Thyroid gland (tissue), 4 donors: ENCODE measurements at regions not wholly inside any gene's neighbourhood (a gene's known extent, or its start where the extent isn't known, plus 50 kb on each side); places are given as distances from the start of the nearest gene placed in this dataset.

Experiments
- DNase-seq, 2 donors: peaks; one replicate each; pipeline ENCODE4 v3.0.0-alpha.2; 2019
- H3K27ac ChIP-seq, 3 donors: fragments of 200-600 bp; sonication (generic); 1 replicate in 2 of 3; 2 replicates in 1 of 3; pipeline ENCODE4 v1.5.1; 2016 to 2019; ENCODE audit warnings: mild to moderate bottlenecking in 1 of 3, moderate library complexity in 1 of 3
- H3K27me3 ChIP-seq: fragments of 200-600 bp; sonication (generic); one replicate; pipeline ENCODE4 v1.5.1; 2019
- H3K36me3 ChIP-seq, 2 donors: fragments of 200-600 bp; sonication (generic); one replicate each; pipeline ENCODE4 v1.5.1; 2016 to 2019
- H3K4me1 ChIP-seq, 2 donors: fragments of 200-600 bp; sonication (generic); one replicate each; pipeline ENCODE4 v1.5.1; 2017 to 2019
- H3K4me3 ChIP-seq, 3 donors: fragments of 200-600 bp; sonication (generic); replicated peaks in 1 of 3; 1 replicate in 2 of 3; 2 replicates in 1 of 3; pipeline ENCODE4 v1.5.1; 2016; ENCODE audit warnings: mild to moderate bottlenecking in 1 of 3
- H3K9me3 ChIP-seq: fragments of 200-600 bp; sonication (generic); one replicate; pipeline ENCODE4 v1.5.1; 2017
- POLR2A ChIP-seq, 2 donors: fragments of 450-650 bp; IDR thresholded peaks; one replicate each; pipeline ENCODE4 v1.6.1; 2017; ENCODE audit warnings: antibody characterized with exemption in 2 of 2, mild to moderate bottlenecking in 2 of 2, moderate library complexity in 1 of 2
- WGBS, 2 donors: methylation state at CpG; one replicate each; pipeline ENCODE4 v1.1.5; 2017; 5-methylcytosine and 5-hydroxymethylcytosine counted together
- intact Hi-C: fragments of 100-400 bp; cut with DNase I; formaldehyde crosslinking; loops from one replicate; pipeline ENCODE4 v1.15.1; 2023
- TF ChIP-seq, protein P1 (sequence below), 6 experiments: fragments of 200-600 bp in 3 of 6; fragments of 450-650 bp in 3 of 6; sonication (generic) in 3 of 6; IDR thresholded peaks; one replicate each; pipeline ENCODE4 v1.5.1; 2016 to 2019; ENCODE audit warnings: antibody characterized with exemption in 6 of 6, mild to moderate bottlenecking in 2 of 6, inconsistent platforms in 1 of 6, moderate library complexity in 1 of 6

DNA sequence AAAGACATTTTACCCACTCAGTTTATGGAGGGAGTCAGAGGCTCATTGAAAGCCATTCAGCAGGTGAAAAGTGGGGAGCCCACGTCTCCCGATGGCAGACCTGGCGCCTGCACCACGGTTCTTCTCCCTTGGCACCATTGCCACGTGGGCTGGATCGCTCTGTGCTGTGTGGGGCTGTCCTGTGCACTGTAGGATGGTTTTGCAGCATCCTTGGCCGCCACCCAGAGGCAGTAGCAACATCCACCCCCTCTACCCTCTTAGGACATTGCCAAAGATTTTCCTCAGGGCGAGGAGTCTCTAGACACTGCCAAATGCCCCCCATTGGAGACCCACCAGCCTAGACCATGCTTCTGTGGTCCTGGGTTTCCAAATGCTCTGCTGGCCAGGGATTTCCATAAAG is 60.2 kb downstream of the SYNE3 start:
- DNase-seq, result no peak
- H3K4me1 ChIP-seq, result no peaks in the 10 kb centered on the region
- TF ChIP-seq POLR2A (IDR thresholded peaks at IDR 0.05), result no peak
- TF ChIP-seq, protein P1, sequence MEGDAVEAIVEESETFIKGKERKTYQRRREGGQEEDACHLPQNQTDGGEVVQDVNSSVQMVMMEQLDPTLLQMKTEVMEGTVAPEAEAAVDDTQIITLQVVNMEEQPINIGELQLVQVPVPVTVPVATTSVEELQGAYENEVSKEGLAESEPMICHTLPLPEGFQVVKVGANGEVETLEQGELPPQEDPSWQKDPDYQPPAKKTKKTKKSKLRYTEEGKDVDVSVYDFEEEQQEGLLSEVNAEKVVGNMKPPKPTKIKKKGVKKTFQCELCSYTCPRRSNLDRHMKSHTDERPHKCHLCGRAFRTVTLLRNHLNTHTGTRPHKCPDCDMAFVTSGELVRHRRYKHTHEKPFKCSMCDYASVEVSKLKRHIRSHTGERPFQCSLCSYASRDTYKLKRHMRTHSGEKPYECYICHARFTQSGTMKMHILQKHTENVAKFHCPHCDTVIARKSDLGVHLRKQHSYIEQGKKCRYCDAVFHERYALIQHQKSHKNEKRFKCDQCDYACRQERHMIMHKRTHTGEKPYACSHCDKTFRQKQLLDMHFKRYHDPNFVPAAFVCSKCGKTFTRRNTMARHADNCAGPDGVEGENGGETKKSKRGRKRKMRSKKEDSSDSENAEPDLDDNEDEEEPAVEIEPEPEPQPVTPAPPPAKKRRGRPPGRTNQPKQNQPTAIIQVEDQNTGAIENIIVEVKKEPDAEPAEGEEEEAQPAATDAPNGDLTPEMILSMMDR (IDR thresholded peaks at IDR 0.05), result no peak
- 91 to 97% methylated on average over 8 of the region's 8 CpGs for WGBS, 2 donors
- H3K4me3 ChIP-seq, result no peak overlapping the region
- no peaks in the 10 kb centered on the region for H3K9me3 ChIP-seq
- no peak overlapping the region for H3K27ac ChIP-seq
- intact Hi-C loops, result no loop called here
- no peaks in the 10 kb centered on the region for H3K27me3 ChIP-seq
- peaks cover 0 to 2% of the 10 kb centered on the region in 2 donors for H3K36me3 ChIP-seq

DNA sequence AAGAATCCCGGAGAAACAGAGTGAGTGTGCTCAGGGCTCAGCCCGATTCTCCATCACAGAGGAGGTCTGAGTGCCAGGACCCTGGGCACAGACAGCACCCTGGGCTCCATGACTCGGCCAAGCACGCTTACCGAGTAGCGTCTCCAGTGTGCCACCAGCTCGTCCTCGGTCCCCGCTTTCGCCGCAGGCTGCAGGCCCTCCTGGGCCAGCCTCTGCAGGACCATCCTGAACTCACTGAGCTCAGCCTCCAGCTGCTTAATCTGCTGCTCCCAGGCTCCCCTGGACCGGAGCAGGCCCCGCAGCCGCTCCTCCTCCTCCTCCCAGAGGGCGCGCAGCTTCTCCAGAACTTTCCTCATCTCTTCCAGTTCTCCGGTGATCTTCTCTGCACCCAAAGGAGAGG is 61.2 kb downstream of the SYNE3 start:
- H3K4me3 ChIP-seq, result no peak overlapping the region
- peaks cover 0 to 2% of the 10 kb centered on the region in 2 donors for H3K36me3 ChIP-seq
- H3K4me1 ChIP-seq, result no peaks in the 10 kb centered on the region
- intact Hi-C loops, result no loop called here
- H3K27me3 ChIP-seq, result no peaks in the 10 kb centered on the region
- H3K27ac ChIP-seq, result no peak overlapping the region
- DNase-seq, result no peak
- WGBS, 2 donors, result 93 to 95% methylated on average over 14 to 17 of the region's 17 CpGs
- TF ChIP-seq, protein P1 (IDR thresholded peaks at IDR 0.05), result no peak
- no peak for TF ChIP-seq POLR2A (IDR thresholded peaks at IDR 0.05)
- no peaks in the 10 kb centered on the region for H3K9me3 ChIP-seq

DNA sequence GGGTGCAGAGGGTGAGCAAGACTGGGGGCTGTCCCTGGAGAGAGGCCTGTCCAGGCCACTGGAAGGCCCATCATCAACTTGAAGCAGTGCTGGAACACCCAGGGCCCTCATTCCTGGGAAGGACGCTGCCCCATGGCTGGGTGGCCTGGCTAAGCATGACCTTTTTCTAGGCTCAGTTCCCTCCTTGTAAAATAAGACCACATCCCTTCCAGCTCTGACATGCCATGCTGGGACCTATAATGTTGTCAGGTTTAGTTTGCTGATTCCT is 62.8 kb downstream of the SYNE3 start:
- TF ChIP-seq, protein P1 (IDR thresholded peaks at IDR 0.05), result no peak
- TF ChIP-seq POLR2A (IDR thresholded peaks at IDR 0.05), result no peak
- intact Hi-C loops, result no loop called here
- peaks cover 8 to 12% of the 10 kb centered on the region in 2 donors for H3K36me3 ChIP-seq
- H3K4me1 ChIP-seq, result no peaks in the 10 kb centered on the region
- DNase-seq, result no peak
- no peaks in the 10 kb centered on the region for H3K9me3 ChIP-seq
- H3K4me3 ChIP-seq, result no peak overlapping the region
- 100% methylated on average over 1 of the region's 1 CpG for WGBS, 2 donors
- H3K27me3 ChIP-seq, result no peaks in the 10 kb centered on the region
- H3K27ac ChIP-seq, result no peak overlapping the region

DNA sequence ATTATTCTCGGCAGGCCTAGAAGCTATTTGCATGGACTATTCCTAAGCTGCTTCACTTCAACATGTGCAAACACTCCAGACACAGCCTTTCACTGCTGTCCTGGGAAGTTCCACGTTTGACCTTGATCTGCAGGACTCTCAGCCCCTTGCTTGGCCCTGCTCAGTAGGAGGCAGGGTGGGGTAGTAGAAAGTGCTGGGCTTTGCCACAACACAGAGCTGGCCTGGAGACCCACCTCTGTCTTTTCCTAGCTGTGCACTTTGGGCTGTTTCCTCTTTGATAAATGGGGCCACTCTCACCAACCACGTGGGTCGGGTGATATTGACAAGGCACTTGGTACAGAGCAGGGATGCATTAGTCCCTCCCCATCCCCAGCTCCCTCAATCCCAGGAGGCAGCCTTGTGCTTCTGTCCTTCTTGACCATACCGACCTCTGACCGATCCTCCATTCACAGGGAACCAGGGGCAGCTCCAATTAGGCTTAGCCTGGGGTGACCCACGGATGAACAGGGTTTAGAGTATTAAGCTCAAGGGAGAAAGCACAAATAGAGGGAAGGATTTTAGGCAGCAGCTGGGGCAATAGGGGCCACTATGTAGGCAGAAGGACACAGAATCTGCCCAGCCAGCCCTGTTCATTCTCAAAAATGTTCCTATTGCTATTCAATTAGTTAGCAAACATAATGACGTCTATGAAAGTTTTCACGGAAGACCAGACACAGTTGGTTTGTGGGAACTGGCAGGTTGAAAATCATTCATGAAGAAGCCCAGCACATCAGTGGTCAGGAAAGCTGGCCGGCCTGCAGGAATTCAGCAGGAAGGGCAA is 63.3 kb downstream of the SYNE3 start:
- DNase-seq, result no peak
- Histone ChIP-seq H3K4me1 (no peaks in the 10 kb centered on the region), H3K4me3 (no peak overlapping the region), H3K36me3 (peaks cover 8 to 12% of the 10 kb centered on the region in 2 donors), H3K27me3 (no peaks in the 10 kb centered on the region), H3K27ac (no peak overlapping the region), H3K9me3 (no peaks in the 10 kb centered on the region)
- intact Hi-C loops, result no loop called here
- WGBS, 2 donors, result 77 to 80% methylated on average over 10 of the region's 10 CpGs
- TF ChIP-seq, protein P1 (IDR thresholded peaks at IDR 0.05), result no peak
- no peak for TF ChIP-seq POLR2A (IDR thresholded peaks at IDR 0.05)

DNA sequence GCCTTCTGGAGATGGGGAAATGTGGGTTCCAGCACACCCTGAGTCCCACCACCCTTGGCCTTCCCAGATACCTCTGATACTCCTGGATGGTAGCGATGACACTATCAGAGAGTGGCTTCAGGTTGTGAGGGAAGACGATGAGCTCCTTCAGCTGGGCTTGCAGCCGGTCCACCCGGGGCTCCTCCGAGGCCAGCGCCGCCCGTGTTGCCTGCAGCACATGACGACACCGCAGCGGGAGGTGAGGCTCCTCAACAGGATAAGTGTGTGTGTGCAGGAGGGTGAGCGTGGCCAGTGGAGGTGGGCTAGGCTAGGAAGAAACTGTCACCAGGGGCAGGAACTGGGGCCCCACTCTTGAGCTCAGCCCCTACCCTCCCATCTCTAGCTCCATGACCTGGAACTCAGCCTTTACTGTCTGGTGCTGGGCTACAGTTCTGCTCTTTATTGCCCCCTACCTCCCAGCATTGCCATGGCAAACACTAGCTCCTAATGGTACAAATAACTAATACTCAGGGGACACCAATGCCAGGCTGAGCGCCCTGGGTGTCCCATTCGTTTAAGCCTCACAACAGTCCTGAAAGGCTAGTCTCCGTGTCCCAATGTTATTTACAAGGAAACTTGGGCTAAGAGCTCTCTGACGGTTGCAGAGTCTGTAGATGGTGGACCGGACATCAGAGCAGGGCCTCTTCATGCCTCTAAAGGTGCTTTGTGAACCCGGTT is 64.1 kb downstream of the SYNE3 start:
- WGBS, 2 donors, result 83 to 86% methylated on average over 18 of the region's 18 CpGs
- no peaks in the 10 kb centered on the region for H3K27me3 ChIP-seq

More for the DNA sequence above, 64.1 kb downstream of the SYNE3 start:
- Histone ChIP-seq H3K27ac (no peak overlapping the region), H3K4me3 (no peak overlapping the region), H3K4me1 (no peaks in the 10 kb centered on the region), H3K36me3 (peaks cover 8 to 12% of the 10 kb centered on the region in 2 donors), H3K9me3 (no peaks in the 10 kb centered on the region)
- intact Hi-C loops, result no loop called here
- TF ChIP-seq, protein P1 (IDR thresholded peaks at IDR 0.05), result peak in 1 of 6 experiments; percentile 19
- no peak for TF ChIP-seq POLR2A (IDR thresholded peaks at IDR 0.05)
- DNase-seq, result no peak
